IMR-90 (cell line): ENCODE measurements at regions not wholly inside any gene's neighbourhood (a gene's known extent, or its start where the extent isn't known, plus 50 kb on each side); places are given as distances from the start of the nearest gene placed in this dataset.
A peak's percentile ranks its signal among the peaks of the same experiment; 100 is the strongest.

Experiments
- ATAC-seq: fragments of 200-7000 bp; cut with Tn5 transposase; 2 replicates; pipeline ENCODE4 v1.9.1; 2020; ENCODE audit warnings: low read depth, mild to moderate bottlenecking, moderate library complexity
- BruUV-seq: library from RNA; stranded (reverse); fragments of 400-500 nt; replicated peaks from 2 replicates; lab custom pipeline; 2021; lab: Mats Ljungman, UMichigan
- CTCF ChIA-PET: fragments of 300-600 bp; formaldehyde crosslinking; extraction: SDS; loops from one replicate; lab custom pipeline; 2021; ENCODE audit warnings: antibody characterized with exemption; lab: Yijun Ruan, JAX
- POLR2A ChIA-PET: fragments of 300-600 bp; sonication (Branson Sonifier 250); formaldehyde crosslinking; loops from one replicate; lab custom pipeline; 2022; ENCODE audit warnings: antibody characterized with exemption; ENCODE audit not compliant: unreplicated experiment; lab: Charles Lee
- DNase-seq: peaks from one replicate; pipeline ENCODE4 v3.0.0; 2013
- H2AFZ ChIP-seq: replicated peaks from 2 replicates; pipeline ENCODE3; 2013; ENCODE audit warnings: low read length, mild to moderate bottlenecking; ENCODE audit not compliant: poor library complexity
- H2AK5ac ChIP-seq: 2 replicates; pipeline ENCODE4 v1.6.1; 2013; ENCODE audit warnings: low read depth, low read length, inconsistent platforms
- H2AK9ac ChIP-seq: replicated peaks from 2 replicates; pipeline ENCODE3; 2013; ENCODE audit warnings: mild to moderate bottlenecking, low read depth, low read length, moderate library complexity; ENCODE audit not compliant: poor library complexity
- H2BK120ac ChIP-seq: 2 replicates; pipeline ENCODE4 v1.6.1; 2013; ENCODE audit warnings: low read depth, low read length, inconsistent platforms
- H2BK15ac ChIP-seq: 3 replicates; pipeline ENCODE4 v1.6.1; 2013; ENCODE audit warnings: low read depth, low read length, inconsistent platforms
- H2BK20ac ChIP-seq: 2 replicates; pipeline ENCODE4 v1.6.1; 2013; ENCODE audit warnings: low read depth, mild to moderate bottlenecking, inconsistent platforms, low read length, moderate library complexity
- H2BK5ac ChIP-seq: 2 replicates; pipeline ENCODE4 v1.6.1; 2013; ENCODE audit warnings: mild to moderate bottlenecking, low read depth, low read length, inconsistent platforms; ENCODE audit not compliant: poor library complexity, severe bottlenecking
- H3K14ac ChIP-seq: replicated peaks from 2 replicates; pipeline ENCODE4 v1.6.1; 2013; ENCODE audit warnings: low read depth, low read length, inconsistent platforms
- H3K18ac ChIP-seq: 2 replicates; pipeline ENCODE4 v1.6.1; 2013; ENCODE audit warnings: low read depth, low read length, control low read depth
- H3K23ac ChIP-seq: 2 replicates; pipeline ENCODE4 v1.6.1; 2013; ENCODE audit warnings: low read depth, low read length, inconsistent platforms
- H3K27ac ChIP-seq: 2 replicates; pipeline ENCODE4 v1.5.1; 2013; ENCODE audit warnings: mild to moderate bottlenecking, control low read depth, low read length; ENCODE audit not compliant: insufficient read depth
- H3K27me3 ChIP-seq: 2 replicates; pipeline ENCODE4 v1.6.1; 2013; ENCODE audit warnings: low read length; ENCODE audit not compliant: control insufficient read depth, insufficient read depth
- H3K36me3 ChIP-seq: 2 replicates; pipeline ENCODE4 v1.6.1; 2013; ENCODE audit warnings: low read length, mixed read lengths; ENCODE audit not compliant: control insufficient read depth, insufficient read depth
- H3K4ac ChIP-seq: 2 replicates; pipeline ENCODE4 v1.6.1; 2013; ENCODE audit warnings: low read depth, low read length, inconsistent platforms
- H3K4me1 ChIP-seq: 2 replicates; pipeline ENCODE4 v1.6.1; 2013; ENCODE audit warnings: low read length, mixed read lengths; ENCODE audit not compliant: control insufficient read depth, insufficient read depth
- H3K4me2 ChIP-seq: 2 replicates; pipeline ENCODE4 v1.6.1; 2013; ENCODE audit warnings: low read depth, mild to moderate bottlenecking, control low read depth, low read length, moderate library complexity
- H3K4me3 ChIP-seq: 2 replicates; pipeline ENCODE4 v1.5.1; 2013; ENCODE audit warnings: low read depth, mild to moderate bottlenecking, control low read depth, low read length, moderate library complexity; ENCODE audit not compliant: insufficient read depth
- H3K56ac ChIP-seq: 2 replicates; pipeline ENCODE4 v1.6.1; 2013; ENCODE audit warnings: low read length, inconsistent platforms; ENCODE audit not compliant: insufficient read depth; ENCODE audit errors: extremely low read depth
- H3K79me1 ChIP-seq, 2 experiments: 2 replicates each; pipeline ENCODE4 v1.6.1; 2013; ENCODE audit warnings: low read length in 2 of 2, inconsistent platforms in 1 of 2, low read depth in 1 of 2
- H3K9ac ChIP-seq: 2 replicates; pipeline ENCODE4 v1.6.1; 2013; ENCODE audit warnings: low read depth, low read length, control low read depth
- H3K9me1 ChIP-seq: 2 replicates; pipeline ENCODE4 v1.6.1; 2013; ENCODE audit warnings: low read length, inconsistent platforms; ENCODE audit not compliant: insufficient read depth
- H3K9me3 ChIP-seq: 2 replicates; pipeline ENCODE4 v1.6.1; 2013; ENCODE audit warnings: low read length; ENCODE audit not compliant: control insufficient read depth, insufficient read depth
- H4K20me1 ChIP-seq: 2 replicates; pipeline ENCODE4 v1.6.1; 2013; ENCODE audit warnings: low read length, inconsistent platforms; ENCODE audit not compliant: insufficient read depth
- H4K5ac ChIP-seq: 2 replicates; pipeline ENCODE4 v1.6.1; 2013; ENCODE audit warnings: mild to moderate bottlenecking, low read depth, low read length, control low read depth
- H4K8ac ChIP-seq, 2 experiments: 2 replicates each; pipeline ENCODE4 v1.6.1; 2013; ENCODE audit warnings: low read depth in 2 of 2, low read length in 2 of 2, control low read depth in 1 of 2, inconsistent platforms in 1 of 2
- H4K91ac ChIP-seq: 2 replicates; pipeline ENCODE4 v1.6.1; 2013; ENCODE audit warnings: low read depth, low read length, inconsistent platforms; ENCODE audit not compliant: insufficient read depth
- MAFK ChIP-seq: IDR thresholded peaks from 2 replicates; pipeline ENCODE4 v1.6.1; 2012; ENCODE audit warnings: low read depth, low read length, improper control_type of control experiment
- RCOR1 ChIP-seq: IDR thresholded peaks from 2 replicates; pipeline ENCODE4 v1.6.1; 2012; ENCODE audit warnings: mild to moderate bottlenecking, low read length, improper control_type of control experiment; ENCODE audit not compliant: insufficient replicate concordance
- WGBS, 2 experiments: methylation state at CpG; one replicate each; pipeline versions ENCODE4 v1.1.5 to v1.1.7; 2013; ENCODE audit warnings: missing lambda C conversion rate in 2 of 2; ENCODE audit not compliant: insufficient read length in 1 of 2; ENCODE audit errors: extremely low coverage in 2 of 2; 5-methylcytosine and 5-hydroxymethylcytosine counted together
- dilution Hi-C: fragments of 300-500 bp; cut with HindIII; formaldehyde crosslinking; loops from one replicate; pipeline ENCODE4 v1.14.3; 2018; ENCODE audit warnings: low sequenced_read_pairs; ENCODE audit not compliant: unreplicated experiment
- in situ Hi-C: fragments of 300-500 bp; cut with MboI; formaldehyde crosslinking; loops from 3 replicates; pipeline ENCODE4 v1.14.3; 2019; ENCODE audit warnings: low sequenced_read_pairs, inconsistent platforms, mixed read lengths
- intact Hi-C: fragments of 100-400 bp; cut with micrococcal nuclease; formaldehyde crosslinking; loops from 2 replicates; pipeline ENCODE4 v1.10.0; 2022

- Histone ChIP-seq H4K5ac (no peak overlapping the region), H4K20me1 (no peaks in the 10 kb centered on the region), H3K27me3 (no peaks in the 10 kb centered on the region), H2BK5ac (no peak overlapping the region), H3K23ac (no peak overlapping the region), H2AK5ac (no peak overlapping the region), H2BK15ac (no peak overlapping the region), H3K36me3 (no peaks in the 10 kb centered on the region), H4K8ac (no peak overlapping the region), H3K14ac (no peak overlapping the region), H2BK120ac (no peak overlapping the region), H3K4me1 (no peaks in the 10 kb centered on the region), H3K56ac (no peak overlapping the region), H3K4ac (no peak overlapping the region), H3K27ac (no peak overlapping the region), H3K9me3 (peaks cover 16% of the 10 kb centered on the region), H3K4me3 (no peak overlapping the region), H3K79me1 (no peaks in the 10 kb centered on the region), H4K91ac (no peak overlapping the region), H3K18ac (no peak overlapping the region), H3K9me1 (no peaks in the 10 kb centered on the region), H2BK20ac (no peak overlapping the region), H2AK9ac (no peak overlapping the region), H3K9ac (no peak overlapping the region), H3K4me2 (no peak overlapping the region), H2AFZ (no peak overlapping the region)
- intact Hi-C loops, result loop anchor here (1.0 kb wide), 1 partner anchor 23 kb away; no protein-coding TSS in a partner anchor
- ATAC-seq (no peak), DNase-seq (no peak)
- in situ Hi-C loops, result no loop called here
- no CpG with 5 or more reads among the region's 5 CpGs for WGBS, 2 experiments
- ChIA-PET POLR2A (no interaction called here), CTCF (no interaction called here)
- TF ChIP-seq RCOR1, result no peak
- TF ChIP-seq MAFK, result peak; percentile 55; the same call in 1 of the 2 replicates
- dilution Hi-C loops, result no loop called here
- no TSS peak for BruUV-seq
Observed at GRCh38 chr2:107160640-107161239, 274.8 kb upstream of the ST6GAL2 start.
